DND-41 (cell line): ENCODE measurements at regions not wholly inside any gene's neighbourhood (a gene's known extent, or its start where the extent isn't known, plus 50 kb on each side); places are given as distances from the start of the nearest gene placed in this dataset.

Experiments
- EZH2 ChIP-seq: IDR thresholded peaks from 3 replicates; pipeline ENCODE4 v1.6.1; 2012; ENCODE audit warnings: borderline replicate concordance, low read depth, mild to moderate bottlenecking, moderate library complexity, low read length, inconsistent platforms; ENCODE audit not compliant: severe bottlenecking
- TF ChIP-seq, protein P1 (sequence below): IDR thresholded peaks from 2 replicates; pipeline ENCODE4 v1.5.1; 2012; ENCODE audit warnings: borderline replicate concordance, low read length, moderate library complexity, mild to moderate bottlenecking; ENCODE audit not compliant: poor library complexity, severe bottlenecking; ENCODE audit errors: extremely low read depth

DNA sequence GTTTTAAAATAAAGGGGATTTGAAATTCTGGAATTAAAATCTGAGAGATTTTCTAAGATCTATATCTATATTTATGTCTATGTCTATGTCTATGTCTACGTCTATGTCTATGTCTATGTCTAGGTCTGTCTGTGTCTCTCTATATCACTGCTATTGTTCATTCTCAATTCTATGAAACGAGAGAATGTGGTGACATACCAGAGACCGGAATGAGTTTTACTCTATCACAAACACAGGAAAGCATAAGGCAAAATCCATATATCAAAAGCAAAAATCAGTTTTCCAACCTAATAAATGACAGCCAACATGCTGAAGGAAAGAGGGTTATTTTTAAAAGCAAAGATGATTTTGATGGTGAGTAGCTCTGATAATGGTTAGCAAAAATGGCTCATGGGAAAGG is 173.1 kb downstream of the ETNK1 start:
- TF ChIP-seq, protein P1, sequence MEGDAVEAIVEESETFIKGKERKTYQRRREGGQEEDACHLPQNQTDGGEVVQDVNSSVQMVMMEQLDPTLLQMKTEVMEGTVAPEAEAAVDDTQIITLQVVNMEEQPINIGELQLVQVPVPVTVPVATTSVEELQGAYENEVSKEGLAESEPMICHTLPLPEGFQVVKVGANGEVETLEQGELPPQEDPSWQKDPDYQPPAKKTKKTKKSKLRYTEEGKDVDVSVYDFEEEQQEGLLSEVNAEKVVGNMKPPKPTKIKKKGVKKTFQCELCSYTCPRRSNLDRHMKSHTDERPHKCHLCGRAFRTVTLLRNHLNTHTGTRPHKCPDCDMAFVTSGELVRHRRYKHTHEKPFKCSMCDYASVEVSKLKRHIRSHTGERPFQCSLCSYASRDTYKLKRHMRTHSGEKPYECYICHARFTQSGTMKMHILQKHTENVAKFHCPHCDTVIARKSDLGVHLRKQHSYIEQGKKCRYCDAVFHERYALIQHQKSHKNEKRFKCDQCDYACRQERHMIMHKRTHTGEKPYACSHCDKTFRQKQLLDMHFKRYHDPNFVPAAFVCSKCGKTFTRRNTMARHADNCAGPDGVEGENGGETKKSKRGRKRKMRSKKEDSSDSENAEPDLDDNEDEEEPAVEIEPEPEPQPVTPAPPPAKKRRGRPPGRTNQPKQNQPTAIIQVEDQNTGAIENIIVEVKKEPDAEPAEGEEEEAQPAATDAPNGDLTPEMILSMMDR: no peak
- no peak for TF ChIP-seq EZH2
